ENCODE measurements at regions not wholly inside any gene's neighbourhood (a gene's known extent, or its start where the extent isn't known, plus 50 kb on each side); places are given as distances from the start of the nearest gene placed in this dataset.

- TF ChIP-seq FOXP2 (optimal IDR thresholded peaks at IDR 0.05; ENCODE audit: borderline replicate concordance, extremely low read depth, extremely low read length, insufficient read depth) (no peak), REST (IDR thresholded peaks at IDR 0.05; ENCODE audit: insufficient read depth in 1 of 2, low read depth in 2 of 2, low read length in 2 of 2) (no peak), SIN3A (IDR thresholded peaks at IDR 0.05; ENCODE audit: borderline replicate concordance, insufficient read depth, low read length) (no peak), POLR2AphosphoS5 (IDR thresholded peaks at IDR 0.05; ENCODE audit: low read depth, low read length) (no peak), TAF1 (IDR thresholded peaks at IDR 0.05; ENCODE audit: borderline replicate concordance, insufficient read depth, low read length) (no peak)
Measured at GRCh38 chr18:44025421-44025820, 655.3 kb upstream of the SETBP1 start.

- no peak for TF ChIP-seq TAF1 (IDR thresholded peaks at IDR 0.05; ENCODE audit: borderline replicate concordance, insufficient read depth, low read length)
- TF ChIP-seq FOXP2 (optimal IDR thresholded peaks at IDR 0.05; ENCODE audit: borderline replicate concordance, extremely low read depth, extremely low read length, insufficient read depth) = no peak
Measured at GRCh38 chr18:44028109-44028508, 652.6 kb upstream of the SETBP1 start.

- TF ChIP-seq TAF1 (IDR thresholded peaks at IDR 0.05; ENCODE audit: borderline replicate concordance, insufficient read depth, low read length) (no peak), REST (IDR thresholded peaks at IDR 0.05; ENCODE audit: insufficient read depth in 1 of 2, low read depth in 2 of 2, low read length in 2 of 2) (no peak), FOXP2 (optimal IDR thresholded peaks at IDR 0.05; ENCODE audit: borderline replicate concordance, extremely low read depth, extremely low read length, insufficient read depth) (no peak), SIN3A (IDR thresholded peaks at IDR 0.05; ENCODE audit: borderline replicate concordance, insufficient read depth, low read length) (no peak), POLR2AphosphoS5 (IDR thresholded peaks at IDR 0.05; ENCODE audit: low read depth, low read length) (no peak)
Measured at GRCh38 chr18:44031063-44031462, 649.6 kb upstream of the SETBP1 start.

GRCh38 chr18:44033144-44033701 is 647.5 kb upstream of the SETBP1 start:
- TF ChIP-seq TAF1 (IDR thresholded peaks at IDR 0.05; ENCODE audit: borderline replicate concordance, insufficient read depth, low read length) (no peak), REST (IDR thresholded peaks at IDR 0.05; ENCODE audit: insufficient read depth in 1 of 2, low read depth in 2 of 2, low read length in 2 of 2) (no peak), FOXP2 (optimal IDR thresholded peaks at IDR 0.05; ENCODE audit: borderline replicate concordance, extremely low read depth, extremely low read length, insufficient read depth) (no peak), POLR2AphosphoS5 (IDR thresholded peaks at IDR 0.05; ENCODE audit: low read depth, low read length) (no peak), SIN3A (IDR thresholded peaks at IDR 0.05; ENCODE audit: borderline replicate concordance, insufficient read depth, low read length) (no peak)

GRCh38 chr18:44035554-44035953 is 645.1 kb upstream of the SETBP1 start:
- TF ChIP-seq REST (IDR thresholded peaks at IDR 0.05; ENCODE audit: insufficient read depth in 1 of 2, low read depth in 2 of 2, low read length in 2 of 2) = no peak
- no peak for TF ChIP-seq POLR2AphosphoS5 (IDR thresholded peaks at IDR 0.05; ENCODE audit: low read depth, low read length)
- TF ChIP-seq SIN3A (IDR thresholded peaks at IDR 0.05; ENCODE audit: borderline replicate concordance, insufficient read depth, low read length) = no peak
- TF ChIP-seq TAF1 (IDR thresholded peaks at IDR 0.05; ENCODE audit: borderline replicate concordance, insufficient read depth, low read length) = no peak
- TF ChIP-seq FOXP2 (optimal IDR thresholded peaks at IDR 0.05; ENCODE audit: borderline replicate concordance, extremely low read depth, extremely low read length, insufficient read depth) = no peak

Data from PFSK-1 (cell line).